ENCODE measurements at regions not wholly inside any gene's neighbourhood (a gene's known extent, or its start where the extent isn't known, plus 50 kb on each side); places are given as distances from the start of the nearest gene placed in this dataset.
"Not testable (repeated sequence)": the region's sequence is repeated elsewhere in the genome, so short reads cannot be mapped to it uniquely, and the experiment has no call there.

DNA sequence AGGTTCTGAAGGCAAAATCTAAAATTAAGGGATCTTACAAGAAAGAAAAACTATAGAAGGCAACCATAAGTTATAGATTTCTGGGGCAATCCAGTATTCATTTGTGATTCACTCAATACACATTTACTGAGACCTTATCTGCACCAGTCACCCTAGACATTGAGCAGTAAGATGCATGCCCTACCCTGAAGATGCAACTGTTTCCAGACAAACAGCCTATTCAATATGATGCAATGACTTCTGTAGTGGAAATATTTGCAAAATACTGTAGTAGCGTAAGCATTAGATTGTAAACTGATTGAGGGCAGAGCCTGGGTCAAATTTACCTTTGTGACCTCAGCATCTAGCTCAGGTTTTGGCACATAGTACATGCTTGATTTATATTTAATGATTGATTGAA is 256.2 kb upstream of the ACTBL2 start:
- no peak overlapping the region for H3K9ac ChIP-seq (ENCODE audit: low read length)
- no peaks in the 10 kb centered on the region for H3K36me3 ChIP-seq (ENCODE audit: control insufficient read depth, insufficient read depth, low read length)

DNA sequence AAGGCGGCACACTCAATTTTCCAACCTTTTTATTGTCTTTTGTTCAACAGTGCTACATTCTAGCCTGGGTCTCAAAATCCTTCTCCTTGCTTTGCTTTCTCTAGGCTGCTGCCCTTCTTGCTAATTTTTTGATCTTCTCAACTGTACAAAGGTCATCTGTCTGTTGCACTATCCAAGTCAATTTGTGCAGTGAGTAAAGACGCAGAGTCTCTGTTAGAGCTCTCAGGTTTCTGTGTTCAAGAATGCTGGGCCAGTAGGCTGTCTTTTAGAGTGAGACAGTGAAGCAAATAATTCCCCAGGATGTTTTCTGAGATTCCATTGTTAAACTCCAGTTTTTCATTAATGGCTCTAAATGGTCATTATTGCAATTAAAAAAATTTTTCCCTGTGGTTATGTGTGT is 255.7 kb upstream of the ACTBL2 start:
- H3K9me3 ChIP-seq (ENCODE audit: control insufficient read depth, insufficient read depth, low read depth, low read length) = no peaks in the 10 kb centered on the region
- peaks cover 12% of the 10 kb centered on the region for H3K4me1 ChIP-seq (ENCODE audit: control insufficient read depth, insufficient read depth, low read length)
- no peak overlapping the region for H3K4me3 ChIP-seq (ENCODE audit: low read depth, low read length)
- H3K36me3 ChIP-seq (ENCODE audit: control insufficient read depth, insufficient read depth, low read length) = no peaks in the 10 kb centered on the region
- no peak overlapping the region for H3K9ac ChIP-seq (ENCODE audit: low read length)
- H3K27me3 ChIP-seq (ENCODE audit: control insufficient read depth, insufficient read depth, low read length) = no peaks in the 10 kb centered on the region
- H3K27ac ChIP-seq (ENCODE audit: low read depth, low read length) = no peak overlapping the region

More for the DNA sequence above, 256.2 kb upstream of the ACTBL2 start:
- Histone ChIP-seq H3K4me1 (ENCODE audit: control insufficient read depth, insufficient read depth, low read length) (peaks cover 12% of the 10 kb centered on the region), H3K27ac (ENCODE audit: low read depth, low read length) (no peak overlapping the region), H3K9me3 (ENCODE audit: control insufficient read depth, insufficient read depth, low read depth, low read length) (no peaks in the 10 kb centered on the region), H3K27me3 (ENCODE audit: control insufficient read depth, insufficient read depth, low read length) (no peaks in the 10 kb centered on the region), H3K4me3 (ENCODE audit: low read depth, low read length) (no peak overlapping the region)

DNA sequence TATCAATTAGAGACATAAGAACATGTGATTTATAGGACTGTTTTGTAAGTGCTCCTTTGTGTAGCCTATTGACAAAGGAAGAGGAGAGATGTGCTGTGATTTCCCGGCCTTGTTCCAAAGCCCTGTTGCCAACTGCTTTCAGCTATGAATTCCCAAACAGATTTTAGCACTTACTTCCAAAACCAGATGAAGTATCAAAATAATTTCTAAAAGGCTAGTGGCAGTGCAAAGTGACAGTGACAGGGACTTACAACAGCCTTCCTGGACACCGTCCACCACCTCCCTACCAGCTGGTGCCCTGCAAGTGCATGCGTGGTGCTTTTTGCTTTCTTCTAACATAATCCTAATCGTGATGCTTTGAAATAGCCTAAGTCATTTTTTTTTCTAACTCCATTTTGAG is 254.1 kb upstream of the ACTBL2 start:
- no peaks in the 10 kb centered on the region for H3K36me3 ChIP-seq (ENCODE audit: control insufficient read depth, insufficient read depth, low read length)
- H3K9ac ChIP-seq (ENCODE audit: low read length) = no peak overlapping the region
- no peaks in the 10 kb centered on the region for H3K9me3 ChIP-seq (ENCODE audit: control insufficient read depth, insufficient read depth, low read depth, low read length)
- no peaks in the 10 kb centered on the region for H3K27me3 ChIP-seq (ENCODE audit: control insufficient read depth, insufficient read depth, low read length)
- 0 out of 2 replicates have a peak overlapping the region, but pooled peaks have one; percentile 41 for H3K27ac ChIP-seq (ENCODE audit: low read depth, low read length)
- no peak overlapping the region for H3K4me3 ChIP-seq (ENCODE audit: low read depth, low read length)
- H3K4me1 ChIP-seq (ENCODE audit: control insufficient read depth, insufficient read depth, low read length) = peaks cover 12% of the 10 kb centered on the region

DNA sequence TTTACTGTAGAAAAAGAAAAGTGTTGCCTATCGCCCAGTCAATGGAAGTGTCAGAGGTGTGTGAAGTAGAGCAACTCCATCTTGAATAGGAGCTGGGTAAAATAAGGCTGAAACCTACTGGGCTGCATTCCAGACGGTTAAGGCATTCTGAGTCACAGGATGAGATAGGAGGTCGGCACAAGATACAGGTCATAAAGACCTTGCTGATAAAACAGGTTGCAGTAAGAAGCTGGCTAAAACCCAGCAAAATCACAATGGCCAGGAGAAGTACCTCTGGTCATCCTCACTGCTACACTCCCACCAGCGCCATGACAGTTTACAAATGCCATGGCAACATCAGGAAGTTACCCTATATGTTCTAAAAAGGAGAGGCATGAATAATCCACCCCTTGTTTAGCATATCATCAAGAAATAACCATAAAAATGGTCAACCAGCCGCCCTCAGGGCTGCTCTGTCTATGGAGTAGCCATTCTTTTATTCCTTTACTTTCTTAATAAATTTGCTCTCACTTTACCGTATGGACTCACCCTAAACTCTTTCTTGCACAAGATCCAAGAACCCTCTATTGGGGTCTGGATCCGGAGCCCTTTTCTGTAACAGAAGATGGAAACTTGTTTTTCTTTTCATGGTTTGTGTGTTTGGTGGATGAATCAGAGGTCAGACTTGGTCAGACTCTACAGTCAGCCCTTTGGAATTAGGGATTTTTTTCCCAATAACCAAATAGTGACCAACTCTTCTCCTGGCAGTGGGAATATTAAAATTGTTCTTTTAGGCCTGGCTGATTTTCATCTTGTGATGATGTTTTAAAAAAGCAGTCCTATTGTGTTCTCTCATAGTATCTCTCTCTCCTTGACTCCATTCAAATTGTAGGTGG is 252.9 kb upstream of the ACTBL2 start:
- not testable (repeated sequence) for H3K36me3 ChIP-seq (ENCODE audit: control insufficient read depth, insufficient read depth, low read length); H3K27me3 ChIP-seq (ENCODE audit: control insufficient read depth, insufficient read depth, low read length); H3K4me3 ChIP-seq (ENCODE audit: low read depth, low read length); H3K9ac ChIP-seq (ENCODE audit: low read length); H3K9me3 ChIP-seq (ENCODE audit: control insufficient read depth, insufficient read depth, low read depth, low read length); H3K27ac ChIP-seq (ENCODE audit: low read depth, low read length)
- H3K4me1 ChIP-seq (ENCODE audit: control insufficient read depth, insufficient read depth, low read length) = peaks cover 12% of the 10 kb centered on the region

DNA sequence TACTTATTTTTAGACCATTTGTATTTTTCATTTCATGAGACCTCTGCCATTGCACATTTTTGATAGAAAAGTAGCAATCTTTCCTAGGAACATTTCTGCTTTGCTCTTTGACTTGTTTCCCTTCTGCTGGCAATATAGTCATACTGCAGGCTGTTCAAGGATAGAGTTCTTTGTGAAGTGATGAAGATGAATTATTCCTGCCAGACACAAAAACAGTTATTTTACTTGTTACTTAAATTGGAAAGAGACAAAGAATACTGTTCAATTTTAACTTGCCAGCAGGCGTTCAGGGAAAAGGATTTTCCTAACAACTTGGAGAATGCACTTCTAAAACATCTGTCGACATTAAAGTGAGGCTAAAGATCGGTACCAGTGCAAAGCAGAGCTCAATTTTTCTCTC is 251.7 kb upstream of the ACTBL2 start:
- Histone ChIP-seq H3K9ac (ENCODE audit: low read length) (no peak overlapping the region), H3K27ac (ENCODE audit: low read depth, low read length) (no peak overlapping the region), H3K4me1 (ENCODE audit: control insufficient read depth, insufficient read depth, low read length) (peaks cover 12% of the 10 kb centered on the region), H3K36me3 (ENCODE audit: control insufficient read depth, insufficient read depth, low read length) (no peaks in the 10 kb centered on the region), H3K27me3 (ENCODE audit: control insufficient read depth, insufficient read depth, low read length) (no peaks in the 10 kb centered on the region), H3K4me3 (ENCODE audit: low read depth, low read length) (no peak overlapping the region), H3K9me3 (ENCODE audit: control insufficient read depth, insufficient read depth, low read depth, low read length) (no peaks in the 10 kb centered on the region)

DNA sequence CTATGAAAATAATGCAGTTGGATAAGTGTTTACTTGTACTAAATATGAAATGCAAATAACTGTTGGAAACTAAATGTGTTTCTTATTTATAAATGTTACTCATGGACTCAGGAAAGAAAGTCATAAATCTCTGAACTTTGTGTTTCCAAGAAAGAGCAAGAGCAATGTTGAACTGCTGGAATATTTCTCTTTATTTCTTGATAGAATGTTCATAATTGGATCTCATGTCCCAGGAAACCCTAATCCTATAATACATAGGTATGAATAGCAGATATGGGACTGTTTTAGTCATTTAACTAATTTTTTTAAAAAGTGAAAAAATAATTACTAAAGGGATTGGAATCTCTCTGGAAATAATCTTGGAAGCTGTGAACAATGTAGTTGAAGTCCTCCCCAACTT is 245.0 kb upstream of the ACTBL2 start:
- H3K27ac ChIP-seq (ENCODE audit: low read depth, low read length) = no peak overlapping the region
- no peaks in the 10 kb centered on the region for H3K4me1 ChIP-seq (ENCODE audit: control insufficient read depth, insufficient read depth, low read length)
- H3K9me3 ChIP-seq (ENCODE audit: control insufficient read depth, insufficient read depth, low read depth, low read length) = 0 out of 2 replicates have a peak, but pooled peaks cover 4% of the 10 kb centered on the region
- H3K9ac ChIP-seq (ENCODE audit: low read length) = no peak overlapping the region
- H3K4me3 ChIP-seq (ENCODE audit: low read depth, low read length) = no peak overlapping the region
- no peaks in the 10 kb centered on the region for H3K36me3 ChIP-seq (ENCODE audit: control insufficient read depth, insufficient read depth, low read length)
- H3K27me3 ChIP-seq (ENCODE audit: control insufficient read depth, insufficient read depth, low read length) = no peaks in the 10 kb centered on the region

DNA sequence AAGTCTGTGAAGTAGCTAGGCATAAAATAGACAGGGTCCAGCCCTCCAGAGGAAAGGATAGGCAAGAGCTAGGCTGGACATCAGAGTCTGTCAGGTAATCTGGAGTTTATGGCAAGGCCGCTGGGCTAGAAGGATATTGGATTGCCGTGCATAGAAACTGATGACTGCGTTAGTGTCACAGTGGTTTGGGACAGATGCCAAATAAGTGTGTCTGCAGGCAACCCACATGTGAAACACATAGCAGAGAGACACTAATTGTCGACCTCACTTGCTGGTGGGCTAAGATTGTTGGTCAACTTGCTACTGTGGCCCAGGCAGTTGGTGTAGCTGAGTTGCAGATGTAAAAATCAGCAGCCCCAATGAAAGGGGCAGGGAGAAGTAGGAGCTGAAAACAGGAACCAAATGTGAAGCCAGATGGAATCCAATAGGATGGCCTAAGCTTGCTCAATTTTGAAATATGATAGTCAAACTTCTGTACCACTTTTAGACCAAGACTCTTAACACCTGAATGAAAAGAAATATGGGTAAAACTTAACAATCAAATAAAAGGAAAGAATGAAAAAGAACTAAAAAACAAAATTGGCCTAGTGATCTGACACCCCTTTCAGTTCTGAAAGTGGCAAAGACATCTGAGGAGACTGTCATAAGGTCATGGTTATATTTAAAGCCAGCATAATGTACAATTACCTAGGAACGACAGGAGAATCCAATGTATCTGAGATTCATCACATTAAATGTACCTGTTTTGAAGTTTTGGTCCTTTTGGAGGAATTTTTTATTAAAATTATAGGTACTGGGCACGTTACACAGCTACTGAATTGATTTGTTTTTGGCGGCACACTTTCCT is 243.3 kb upstream of the ACTBL2 start:
- no peaks in the 10 kb centered on the region for H3K4me1 ChIP-seq (ENCODE audit: control insufficient read depth, insufficient read depth, low read length)
- H3K9me3 ChIP-seq (ENCODE audit: control insufficient read depth, insufficient read depth, low read depth, low read length) = 0 out of 2 replicates have a peak, but pooled peaks cover 4% of the 10 kb centered on the region
- H3K27ac ChIP-seq (ENCODE audit: low read depth, low read length) = no peak overlapping the region
- no peaks in the 10 kb centered on the region for H3K27me3 ChIP-seq (ENCODE audit: control insufficient read depth, insufficient read depth, low read length)
- no peaks in the 10 kb centered on the region for H3K36me3 ChIP-seq (ENCODE audit: control insufficient read depth, insufficient read depth, low read length)
- H3K9ac ChIP-seq (ENCODE audit: low read length) = no peak overlapping the region
- no peak overlapping the region for H3K4me3 ChIP-seq (ENCODE audit: low read depth, low read length)

DNA sequence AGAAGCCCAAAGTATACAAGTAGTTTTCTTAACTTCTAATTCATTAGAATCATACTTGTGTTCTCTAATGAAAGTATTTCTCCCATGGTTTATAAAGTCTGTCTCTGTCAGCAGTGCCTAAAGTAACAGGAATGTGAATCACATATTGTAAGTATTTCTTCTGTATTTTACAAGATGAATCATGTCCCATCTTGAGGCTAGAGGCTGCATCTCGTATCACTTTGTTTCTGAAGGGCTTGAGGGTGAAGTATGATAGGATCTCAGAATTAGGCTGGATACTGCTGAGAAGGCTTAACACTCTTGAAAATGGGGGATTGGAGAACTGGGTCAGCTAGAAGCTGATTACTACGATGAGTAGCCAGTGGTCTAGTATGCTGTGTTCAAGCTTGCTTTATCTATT is 242.2 kb upstream of the ACTBL2 start:
- no peak overlapping the region for H3K27ac ChIP-seq (ENCODE audit: low read depth, low read length)

DNA sequence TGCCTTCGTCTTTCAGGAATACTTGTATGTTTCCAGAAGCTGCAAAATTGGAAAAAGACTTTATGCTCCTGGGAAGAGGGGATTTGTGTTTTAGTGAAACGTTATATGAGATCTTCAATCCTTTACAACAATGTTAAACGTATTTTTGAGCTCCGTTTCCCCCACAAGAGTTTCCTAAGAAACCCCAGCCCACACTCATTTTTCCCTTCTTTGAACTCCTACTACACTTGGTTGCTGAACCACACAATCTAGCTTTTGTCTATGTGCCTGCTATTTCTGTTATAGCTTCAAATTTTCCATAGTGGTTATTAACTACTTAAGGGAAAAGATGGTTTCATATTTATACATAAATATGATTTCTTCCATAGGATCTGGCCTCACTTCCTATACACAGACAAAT is 238.6 kb upstream of the ACTBL2 start:
- Histone ChIP-seq H3K9ac (ENCODE audit: low read length) (no peak overlapping the region), H3K27ac (ENCODE audit: low read depth, low read length) (no peak overlapping the region), H3K9me3 (ENCODE audit: control insufficient read depth, insufficient read depth, low read depth, low read length) (no peaks in the 10 kb centered on the region), H3K27me3 (ENCODE audit: control insufficient read depth, insufficient read depth, low read length) (no peaks in the 10 kb centered on the region), H3K4me1 (ENCODE audit: control insufficient read depth, insufficient read depth, low read length) (no peaks in the 10 kb centered on the region), H3K36me3 (ENCODE audit: control insufficient read depth, insufficient read depth, low read length) (no peaks in the 10 kb centered on the region), H3K4me3 (ENCODE audit: low read depth, low read length) (no peak overlapping the region)

More for the DNA sequence above, 242.2 kb upstream of the ACTBL2 start:
- H3K4me1 ChIP-seq (ENCODE audit: control insufficient read depth, insufficient read depth, low read length) = no peaks in the 10 kb centered on the region
- no peak overlapping the region for H3K4me3 ChIP-seq (ENCODE audit: low read depth, low read length)
- H3K27me3 ChIP-seq (ENCODE audit: control insufficient read depth, insufficient read depth, low read length) = no peaks in the 10 kb centered on the region
- no peaks in the 10 kb centered on the region for H3K36me3 ChIP-seq (ENCODE audit: control insufficient read depth, insufficient read depth, low read length)
- 0 out of 2 replicates have a peak, but pooled peaks cover 4% of the 10 kb centered on the region for H3K9me3 ChIP-seq (ENCODE audit: control insufficient read depth, insufficient read depth, low read depth, low read length)
- H3K9ac ChIP-seq (ENCODE audit: low read length) = no peak overlapping the region

DNA sequence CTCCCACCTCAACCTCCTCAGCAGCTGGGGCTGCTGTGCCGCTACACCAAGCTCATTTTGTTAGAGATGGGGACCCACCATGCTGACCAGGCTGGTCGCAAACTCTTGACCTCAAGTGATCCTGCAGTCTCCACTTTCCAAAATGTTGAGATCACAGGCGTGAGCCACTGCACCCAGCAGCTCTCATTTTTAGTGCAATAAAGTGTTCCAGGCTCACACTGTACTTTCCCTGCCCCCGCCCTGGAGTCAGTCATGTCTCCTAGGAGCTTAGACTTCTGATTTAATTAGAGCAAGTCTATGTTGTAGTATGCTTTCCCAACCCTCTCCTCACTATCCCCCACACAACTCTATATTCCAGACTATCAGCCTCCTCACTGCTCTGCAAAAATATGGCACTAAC is 238.0 kb upstream of the ACTBL2 start:
- Histone ChIP-seq H3K4me1 (ENCODE audit: control insufficient read depth, insufficient read depth, low read length) (no peaks in the 10 kb centered on the region), H3K9ac (ENCODE audit: low read length) (no peak overlapping the region), H3K27me3 (ENCODE audit: control insufficient read depth, insufficient read depth, low read length) (no peaks in the 10 kb centered on the region), H3K4me3 (ENCODE audit: low read depth, low read length) (no peak overlapping the region), H3K9me3 (ENCODE audit: control insufficient read depth, insufficient read depth, low read depth, low read length) (no peaks in the 10 kb centered on the region), H3K36me3 (ENCODE audit: control insufficient read depth, insufficient read depth, low read length) (no peaks in the 10 kb centered on the region), H3K27ac (ENCODE audit: low read depth, low read length) (no peak overlapping the region)

DNA sequence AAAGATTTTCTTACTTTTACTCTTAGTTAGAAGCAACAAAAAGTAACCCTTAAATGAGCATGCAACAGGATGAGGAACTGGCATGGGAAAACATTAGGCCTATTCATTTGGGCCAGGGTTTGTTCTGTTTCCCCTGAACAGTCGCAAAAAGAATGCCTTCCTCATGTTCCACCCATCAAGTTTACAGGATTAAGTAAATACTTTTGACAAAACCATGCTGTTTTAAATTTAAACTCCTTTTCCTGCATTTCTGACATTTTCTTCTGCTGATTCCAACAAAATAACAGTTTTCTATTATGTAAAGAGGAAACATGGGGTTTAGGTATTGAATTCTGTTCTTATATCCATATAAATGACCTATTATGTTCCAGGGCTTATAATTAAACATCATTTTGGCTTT is 236.6 kb upstream of the ACTBL2 start:
- no peaks in the 10 kb centered on the region for H3K9me3 ChIP-seq (ENCODE audit: control insufficient read depth, insufficient read depth, low read depth, low read length)
- no peak overlapping the region for H3K9ac ChIP-seq (ENCODE audit: low read length)
- H3K27me3 ChIP-seq (ENCODE audit: control insufficient read depth, insufficient read depth, low read length) = no peaks in the 10 kb centered on the region
- H3K4me3 ChIP-seq (ENCODE audit: low read depth, low read length) = no peak overlapping the region
- H3K27ac ChIP-seq (ENCODE audit: low read depth, low read length) = no peak overlapping the region
- no peaks in the 10 kb centered on the region for H3K36me3 ChIP-seq (ENCODE audit: control insufficient read depth, insufficient read depth, low read length)
- H3K4me1 ChIP-seq (ENCODE audit: control insufficient read depth, insufficient read depth, low read length) = no peaks in the 10 kb centered on the region
